HEK293 (cell line): ENCODE measurements at regions not wholly inside any gene's neighbourhood (a gene's known extent, or its start where the extent isn't known, plus 50 kb on each side); places are given as distances from the start of the nearest gene placed in this dataset.

ENCODE experiments used
- RBAK ChIP-seq: fragments of 450-650 bp; formaldehyde crosslinking; IDR thresholded peaks from 2 replicates; pipeline ENCODE4 v1.5.1; 2016; ENCODE audit warnings: missing biosample characterization, missing genetic modification characterization
- SETDB1 ChIP-seq: IDR thresholded peaks from one replicate; pipeline ENCODE4 v1.6.1; 2017; ENCODE audit warnings: mild to moderate bottlenecking, low read length, moderate library complexity, mixed read lengths; ENCODE audit not compliant: insufficient read length
- SP2 ChIP-seq: fragments of 450-650 bp; formaldehyde crosslinking; IDR thresholded peaks from 2 replicates; pipeline ENCODE4 v1.5.1; 2016; ENCODE audit warnings: missing biosample characterization, missing genetic modification characterization
- ZNF114 ChIP-seq: fragments of 450-650 bp; formaldehyde crosslinking; IDR thresholded peaks from 2 replicates; pipeline ENCODE4 v1.5.0; 2017; ENCODE audit warnings: missing biosample characterization, missing genetic modification characterization
- ZNF138 ChIP-seq: fragments of 450-650 bp; formaldehyde crosslinking; IDR thresholded peaks from 2 replicates; pipeline ENCODE4 v1.5.1; 2016; ENCODE audit warnings: missing biosample characterization, missing genetic modification characterization, borderline replicate concordance
- ZNF274 ChIP-seq, 2 experiments: fragments of 200-500 bp in 1 of 2; fragments of 450-650 bp in 1 of 2; sonication (Bioruptor generic) in 1 of 2; formaldehyde crosslinking in 1 of 2; IDR thresholded peaks; 2 replicates each; pipeline versions ENCODE4 v1.5.1 to v1.6.1; 2014 to 2016; ENCODE audit warnings: borderline replicate concordance in 1 of 2, inconsistent platforms in 1 of 2, low read length in 1 of 2, missing biosample characterization in 1 of 2, missing genetic modification characterization in 1 of 2
- ZNF530 ChIP-seq: fragments of 450-650 bp; formaldehyde crosslinking; IDR thresholded peaks from 2 replicates; pipeline ENCODE4 v1.5.1; 2016; ENCODE audit warnings: low read depth, missing biosample characterization, missing genetic modification characterization
- ZNF660 ChIP-seq: fragments of 450-650 bp; IDR thresholded peaks from 2 replicates; pipeline ENCODE4 v1.5.1; 2018; ENCODE audit warnings: missing biosample characterization, mild to moderate bottlenecking, missing genetic modification characterization
- ZSCAN30 ChIP-seq: fragments of 450-650 bp; IDR thresholded peaks from 2 replicates; pipeline ENCODE4 v1.5.1; 2018; ENCODE audit warnings: missing biosample characterization, mild to moderate bottlenecking, missing genetic modification characterization, moderate library complexity
- ZXDB ChIP-seq: fragments of 450-650 bp; formaldehyde crosslinking; IDR thresholded peaks from 2 replicates; pipeline ENCODE4 v1.5.1; 2016; ENCODE audit warnings: missing biosample characterization, missing genetic modification characterization
- TF ChIP-seq, protein P1 (sequence below): fragments of 450-650 bp; formaldehyde crosslinking; IDR thresholded peaks from 2 replicates; pipeline ENCODE4 v1.5.1; 2016; ENCODE audit warnings: missing biosample characterization, missing genetic modification characterization
- TF ChIP-seq, protein P2 (sequence below): fragments of 450-650 bp; formaldehyde crosslinking; IDR thresholded peaks from 2 replicates; pipeline ENCODE4 v1.5.1; 2016; ENCODE audit warnings: missing biosample characterization, missing genetic modification characterization
- TF ChIP-seq, protein P3 (sequence below): sonication (generic); formaldehyde crosslinking; IDR thresholded peaks from 2 replicates; pipeline ENCODE4 v1.8.1; 2022; ENCODE audit warnings: mild to moderate bottlenecking, moderate library complexity, missing genetic modification reagents

DNA sequence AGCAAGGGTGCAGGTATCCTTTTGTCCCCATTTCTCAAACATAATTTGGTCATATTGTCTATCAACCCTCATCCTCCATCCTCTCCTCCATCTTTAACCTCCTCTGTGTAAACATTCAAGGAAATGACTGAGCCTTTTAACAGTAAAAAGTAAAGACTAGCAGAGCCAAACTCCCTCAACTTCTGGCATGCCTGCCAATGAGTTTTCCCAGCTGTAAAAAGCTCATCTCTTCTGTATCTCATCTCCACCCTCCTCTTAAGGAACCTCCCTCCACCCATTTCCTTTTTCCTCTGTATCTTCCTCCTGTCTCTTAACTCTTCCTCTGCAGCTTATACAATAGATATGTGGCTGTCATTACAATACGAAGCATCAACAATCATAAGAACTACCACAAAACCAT is 76.9 kb upstream of the PSMD7 start:
- TF ChIP-seq, protein P1, sequence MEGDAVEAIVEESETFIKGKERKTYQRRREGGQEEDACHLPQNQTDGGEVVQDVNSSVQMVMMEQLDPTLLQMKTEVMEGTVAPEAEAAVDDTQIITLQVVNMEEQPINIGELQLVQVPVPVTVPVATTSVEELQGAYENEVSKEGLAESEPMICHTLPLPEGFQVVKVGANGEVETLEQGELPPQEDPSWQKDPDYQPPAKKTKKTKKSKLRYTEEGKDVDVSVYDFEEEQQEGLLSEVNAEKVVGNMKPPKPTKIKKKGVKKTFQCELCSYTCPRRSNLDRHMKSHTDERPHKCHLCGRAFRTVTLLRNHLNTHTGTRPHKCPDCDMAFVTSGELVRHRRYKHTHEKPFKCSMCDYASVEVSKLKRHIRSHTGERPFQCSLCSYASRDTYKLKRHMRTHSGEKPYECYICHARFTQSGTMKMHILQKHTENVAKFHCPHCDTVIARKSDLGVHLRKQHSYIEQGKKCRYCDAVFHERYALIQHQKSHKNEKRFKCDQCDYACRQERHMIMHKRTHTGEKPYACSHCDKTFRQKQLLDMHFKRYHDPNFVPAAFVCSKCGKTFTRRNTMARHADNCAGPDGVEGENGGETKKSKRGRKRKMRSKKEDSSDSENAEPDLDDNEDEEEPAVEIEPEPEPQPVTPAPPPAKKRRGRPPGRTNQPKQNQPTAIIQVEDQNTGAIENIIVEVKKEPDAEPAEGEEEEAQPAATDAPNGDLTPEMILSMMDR (tag by site-specific recombination), result no peak
- TF ChIP-seq ZNF138 (tag by site-specific recombination) (no peak), ZNF530 (no peak), SETDB1 (no peak), SP2 (tag by site-specific recombination) (no peak), ZNF274 (IDR thresholded peaks at IDR 0.05; ENCODE audit: low read length) (no peak), ZNF274 (tag by site-specific recombination; IDR thresholded peaks at IDR 0.05; ENCODE audit: borderline replicate concordance) (no peak), RBAK (tag by site-specific recombination) (no peak), ZXDB (tag by site-specific recombination) (no peak), ZSCAN30 (tag by site-specific recombination) (no peak), ZNF660 (tag by site-specific recombination) (no peak), ZNF114 (tag by site-specific recombination) (no peak)
- TF ChIP-seq, protein P2, sequence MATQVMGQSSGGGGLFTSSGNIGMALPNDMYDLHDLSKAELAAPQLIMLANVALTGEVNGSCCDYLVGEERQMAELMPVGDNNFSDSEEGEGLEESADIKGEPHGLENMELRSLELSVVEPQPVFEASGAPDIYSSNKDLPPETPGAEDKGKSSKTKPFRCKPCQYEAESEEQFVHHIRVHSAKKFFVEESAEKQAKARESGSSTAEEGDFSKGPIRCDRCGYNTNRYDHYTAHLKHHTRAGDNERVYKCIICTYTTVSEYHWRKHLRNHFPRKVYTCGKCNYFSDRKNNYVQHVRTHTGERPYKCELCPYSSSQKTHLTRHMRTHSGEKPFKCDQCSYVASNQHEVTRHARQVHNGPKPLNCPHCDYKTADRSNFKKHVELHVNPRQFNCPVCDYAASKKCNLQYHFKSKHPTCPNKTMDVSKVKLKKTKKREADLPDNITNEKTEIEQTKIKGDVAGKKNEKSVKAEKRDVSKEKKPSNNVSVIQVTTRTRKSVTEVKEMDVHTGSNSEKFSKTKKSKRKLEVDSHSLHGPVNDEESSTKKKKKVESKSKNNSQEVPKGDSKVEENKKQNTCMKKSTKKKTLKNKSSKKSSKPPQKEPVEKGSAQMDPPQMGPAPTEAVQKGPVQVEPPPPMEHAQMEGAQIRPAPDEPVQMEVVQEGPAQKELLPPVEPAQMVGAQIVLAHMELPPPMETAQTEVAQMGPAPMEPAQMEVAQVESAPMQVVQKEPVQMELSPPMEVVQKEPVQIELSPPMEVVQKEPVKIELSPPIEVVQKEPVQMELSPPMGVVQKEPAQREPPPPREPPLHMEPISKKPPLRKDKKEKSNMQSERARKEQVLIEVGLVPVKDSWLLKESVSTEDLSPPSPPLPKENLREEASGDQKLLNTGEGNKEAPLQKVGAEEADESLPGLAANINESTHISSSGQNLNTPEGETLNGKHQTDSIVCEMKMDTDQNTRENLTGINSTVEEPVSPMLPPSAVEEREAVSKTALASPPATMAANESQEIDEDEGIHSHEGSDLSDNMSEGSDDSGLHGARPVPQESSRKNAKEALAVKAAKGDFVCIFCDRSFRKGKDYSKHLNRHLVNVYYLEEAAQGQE, result no peak
- TF ChIP-seq, protein P3, sequence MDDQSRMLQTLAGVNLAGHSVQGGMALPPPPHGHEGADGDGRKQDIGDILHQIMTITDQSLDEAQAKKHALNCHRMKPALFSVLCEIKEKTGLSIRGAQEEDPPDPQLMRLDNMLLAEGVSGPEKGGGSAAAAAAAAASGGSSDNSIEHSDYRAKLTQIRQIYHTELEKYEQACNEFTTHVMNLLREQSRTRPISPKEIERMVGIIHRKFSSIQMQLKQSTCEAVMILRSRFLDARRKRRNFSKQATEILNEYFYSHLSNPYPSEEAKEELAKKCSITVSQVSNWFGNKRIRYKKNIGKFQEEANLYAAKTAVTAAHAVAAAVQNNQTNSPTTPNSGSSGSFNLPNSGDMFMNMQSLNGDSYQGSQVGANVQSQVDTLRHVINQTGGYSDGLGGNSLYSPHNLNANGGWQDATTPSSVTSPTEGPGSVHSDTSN, result no peak
